Fibroblast of villous mesenchyme (primary cell): ENCODE measurements at regions not wholly inside any gene's neighbourhood (a gene's known extent, or its start where the extent isn't known, plus 50 kb on each side); places are given as distances from the start of the nearest gene placed in this dataset.
A peak's percentile ranks its signal among the peaks of the same experiment; 100 is the strongest.

Experiments used
- DNase-seq: peaks from one replicate; pipeline ENCODE4 v3.0.0-alpha.2; 2010; ENCODE audit warnings: low read depth
- H3K4me3 ChIP-seq: 2 replicates; pipeline ENCODE4 v1.5.1; 2011; ENCODE audit warnings: low read depth, mild to moderate bottlenecking, low read length
- CTCF ChIP-seq: IDR thresholded peaks from 2 replicates; pipeline ENCODE4 v1.5.1; 2012; ENCODE audit warnings: low read depth, mild to moderate bottlenecking, low read length; ENCODE audit not compliant: insufficient read depth

GRCh38 chr14:85317491-85318021, 212.4 kb upstream of the FLRT2 start:
- no peak overlapping the region for H3K4me3 ChIP-seq
- TF ChIP-seq CTCF = no peak
- DNase-seq = no peak

DNA sequence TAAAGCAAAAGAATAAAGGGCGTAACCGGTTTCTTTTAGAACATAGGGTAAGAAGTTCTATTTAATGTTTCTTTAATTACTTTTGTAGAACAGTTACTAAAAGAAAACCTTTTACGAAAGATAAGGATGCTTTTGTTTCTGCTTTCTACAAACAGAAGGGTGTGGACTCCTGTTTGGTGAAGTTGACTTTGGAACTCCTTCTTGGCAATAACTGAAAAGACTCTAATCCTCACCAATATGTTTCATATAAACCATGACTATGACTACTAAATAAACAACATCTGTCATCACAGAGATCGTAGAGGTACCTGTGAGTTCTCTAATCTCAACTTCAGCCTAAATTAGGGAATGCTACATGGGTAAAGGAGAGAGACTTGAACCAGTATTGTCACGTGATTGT, 210.8 kb upstream of the FLRT2 start:
- no peak for DNase-seq
- H3K4me3 ChIP-seq = no peak overlapping the region
- no peak for TF ChIP-seq CTCF

DNA sequence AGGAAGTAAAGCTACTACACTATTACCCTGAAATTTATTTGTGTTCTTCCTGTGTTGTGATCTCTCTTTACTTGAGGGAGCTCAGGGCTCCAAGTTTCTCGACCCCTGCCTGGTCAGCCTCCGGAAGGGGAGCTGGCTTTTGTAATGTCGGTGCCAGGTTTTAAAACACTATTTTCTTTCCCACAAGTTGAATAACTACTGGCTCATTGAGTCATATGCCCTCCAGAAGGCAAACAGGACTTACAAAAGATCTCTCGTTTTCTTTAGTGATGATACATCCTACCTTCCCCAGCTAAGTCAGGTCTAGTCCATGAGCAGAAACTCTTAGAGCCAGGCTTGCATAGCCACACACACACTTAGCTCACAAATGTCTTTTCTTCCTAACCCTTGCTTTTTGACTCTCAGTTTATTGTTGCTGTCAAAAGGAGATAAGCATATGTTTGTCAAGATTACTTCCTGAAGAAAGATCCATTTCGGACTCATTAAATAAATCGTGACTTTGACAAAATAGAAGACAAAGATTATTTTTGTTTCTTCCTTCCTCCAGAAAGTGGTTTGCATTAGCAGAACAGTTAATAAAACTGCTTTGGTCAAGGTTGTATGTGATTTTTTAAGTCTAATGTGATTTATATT, 209.8 kb upstream of the FLRT2 start:
- no peak overlapping the region for H3K4me3 ChIP-seq
- DNase-seq = peak; percentile 34
- no peak for TF ChIP-seq CTCF

GRCh38 chr14:85325134-85326017, 204.6 kb upstream of the FLRT2 start:
- H3K4me3 ChIP-seq = no peak overlapping the region
- no peak for DNase-seq
- no peak for TF ChIP-seq CTCF

DNA sequence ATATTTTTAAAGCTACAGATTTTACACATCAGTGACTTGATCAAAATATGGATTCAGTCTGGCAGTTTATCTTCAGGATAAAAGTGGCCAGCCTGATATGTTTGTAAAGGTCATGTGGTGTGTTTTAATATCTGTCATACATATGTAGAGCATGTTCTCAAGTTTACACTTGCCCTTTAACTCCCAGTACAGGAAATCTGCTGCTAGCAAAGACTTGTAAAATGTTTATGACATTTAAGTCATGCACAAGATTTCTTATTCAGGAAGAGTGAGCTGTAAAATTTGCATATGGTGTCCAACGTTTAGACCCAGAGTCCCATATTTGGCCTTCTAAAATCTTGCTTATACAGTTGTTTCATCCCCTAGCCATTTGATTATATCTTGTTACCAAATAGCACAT, 197.5 kb upstream of the FLRT2 start:
- TF ChIP-seq CTCF = no peak
- H3K4me3 ChIP-seq = no peak overlapping the region
- peak; percentile 45 for DNase-seq

GRCh38 chr14:85333313-85333712, 196.6 kb upstream of the FLRT2 start:
- no peak for TF ChIP-seq CTCF
- no peak overlapping the region for H3K4me3 ChIP-seq
- no peak for DNase-seq
